ENCODE measurements at regions not wholly inside any gene's neighbourhood (a gene's known extent, or its start where the extent isn't known, plus 50 kb on each side); places are given as distances from the start of the nearest gene placed in this dataset.
"Not testable (repeated sequence)": the region's sequence is repeated elsewhere in the genome, so short reads cannot be mapped to it uniquely, and the experiment has no call there.

GRCh38 chrX:140633105-140633504 lies 76.5 kb upstream of the LINC00632 start:
- not testable (repeated sequence) for DNase-seq

GRCh38 chrX:140608111-140608510 lies 101.4 kb upstream of the LINC00632 start:
- no peak for DNase-seq

GRCh38 chrX:140602140-140602539 lies 97.3 kb upstream of the SOX3 start:
- no peak for DNase-seq

- no peak for DNase-seq
Observed at GRCh38 chrX:140599851-140600250, 95.0 kb upstream of the SOX3 start.

- DNase-seq = no peak
Observed at GRCh38 chrX:140589657-140590056, 84.8 kb upstream of the SOX3 start.

GRCh38 chrX:140586951-140587350 lies 82.1 kb upstream of the SOX3 start:
- DNase-seq = no peak

- no peak for DNase-seq
Observed at GRCh38 chrX:140580478-140580877, 75.6 kb upstream of the SOX3 start.

GRCh38 chrX:140572724-140573123 lies 67.9 kb upstream of the SOX3 start:
- peak; percentile 4 for DNase-seq

GRCh38 chrX:140563893-140564292 lies 59.0 kb upstream of the SOX3 start:
- no peak for DNase-seq
